ENCODE measurements at regions not wholly inside any gene's neighbourhood (a gene's known extent, or its start where the extent isn't known, plus 50 kb on each side); places are given as distances from the start of the nearest gene placed in this dataset.

DNA sequence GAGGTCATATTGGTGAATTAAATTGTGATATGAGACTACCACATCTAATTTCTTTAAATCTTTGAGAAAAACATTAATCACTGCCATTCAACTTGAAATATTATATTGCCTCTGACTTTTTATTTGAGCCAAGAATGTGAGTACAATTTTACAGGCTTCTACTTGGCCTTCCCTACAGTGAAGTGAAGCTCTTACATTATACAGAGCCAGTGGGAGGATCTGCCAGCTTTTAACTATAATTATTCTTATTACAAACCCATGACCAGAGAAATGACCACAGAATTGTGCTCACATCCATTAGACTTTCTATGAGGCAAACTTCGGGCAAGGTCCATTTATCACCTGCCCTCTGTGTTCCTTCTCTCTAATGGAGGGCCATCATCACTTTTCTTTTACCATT is 114.2 kb downstream of the RERGL start:
- H3K27ac Mint-ChIP-seq, result no peak overlapping the region
- peaks cover 2% of the 10 kb centered on the region for H3K9me3 Mint-ChIP-seq
- no peaks in the 10 kb centered on the region for H3K4me1 Mint-ChIP-seq
- DNase-seq (no peak), ATAC-seq (ENCODE audit: low read depth) (no peak)
- intact Hi-C loops (cut with micrococcal nuclease), result no loop called here
- TF ChIP-seq, protein P1, sequence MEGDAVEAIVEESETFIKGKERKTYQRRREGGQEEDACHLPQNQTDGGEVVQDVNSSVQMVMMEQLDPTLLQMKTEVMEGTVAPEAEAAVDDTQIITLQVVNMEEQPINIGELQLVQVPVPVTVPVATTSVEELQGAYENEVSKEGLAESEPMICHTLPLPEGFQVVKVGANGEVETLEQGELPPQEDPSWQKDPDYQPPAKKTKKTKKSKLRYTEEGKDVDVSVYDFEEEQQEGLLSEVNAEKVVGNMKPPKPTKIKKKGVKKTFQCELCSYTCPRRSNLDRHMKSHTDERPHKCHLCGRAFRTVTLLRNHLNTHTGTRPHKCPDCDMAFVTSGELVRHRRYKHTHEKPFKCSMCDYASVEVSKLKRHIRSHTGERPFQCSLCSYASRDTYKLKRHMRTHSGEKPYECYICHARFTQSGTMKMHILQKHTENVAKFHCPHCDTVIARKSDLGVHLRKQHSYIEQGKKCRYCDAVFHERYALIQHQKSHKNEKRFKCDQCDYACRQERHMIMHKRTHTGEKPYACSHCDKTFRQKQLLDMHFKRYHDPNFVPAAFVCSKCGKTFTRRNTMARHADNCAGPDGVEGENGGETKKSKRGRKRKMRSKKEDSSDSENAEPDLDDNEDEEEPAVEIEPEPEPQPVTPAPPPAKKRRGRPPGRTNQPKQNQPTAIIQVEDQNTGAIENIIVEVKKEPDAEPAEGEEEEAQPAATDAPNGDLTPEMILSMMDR (IDR thresholded peaks at IDR 0.05), result no peak
- H3K27me3 Mint-ChIP-seq, result no peaks in the 10 kb centered on the region
- no peak overlapping the region for H3K4me3 Mint-ChIP-seq
- ChIA-PET POLR2A (no interaction called here), CTCF (no interaction called here)
- no peaks in the 10 kb centered on the region for H3K36me3 Mint-ChIP-seq (ENCODE audit: low read depth)

GRCh38 chr12:17975239-17975638 is 114.8 kb downstream of the RERGL start:
- H3K27ac Mint-ChIP-seq, result no peak overlapping the region
- no peak for ATAC-seq (ENCODE audit: low read depth)
- peaks cover 2% of the 10 kb centered on the region for H3K9me3 Mint-ChIP-seq
- H3K36me3 Mint-ChIP-seq (ENCODE audit: low read depth), result no peaks in the 10 kb centered on the region
- H3K27me3 Mint-ChIP-seq, result no peaks in the 10 kb centered on the region
- ChIA-PET CTCF (no interaction called here), POLR2A (no interaction called here)
- DNase-seq, result no peak
- H3K4me1 Mint-ChIP-seq, result no peaks in the 10 kb centered on the region
- no peak overlapping the region for H3K4me3 Mint-ChIP-seq
- TF ChIP-seq, protein P1 (IDR thresholded peaks at IDR 0.05), result no peak
- intact Hi-C loops (cut with micrococcal nuclease), result no loop called here

- H3K27me3 Mint-ChIP-seq, result no peaks in the 10 kb centered on the region
- no peak overlapping the region for H3K4me3 Mint-ChIP-seq
- CTCF ChIA-PET, result no interaction called here
- peaks cover 5% of the 10 kb centered on the region for H3K9me3 Mint-ChIP-seq
- no peaks in the 10 kb centered on the region for H3K4me1 Mint-ChIP-seq
- no peak overlapping the region for H3K27ac Mint-ChIP-seq
- POLR2A ChIA-PET, result no interaction called here
- TF ChIP-seq, protein P1 (IDR thresholded peaks at IDR 0.05), result no peak
- intact Hi-C loops (cut with micrococcal nuclease), result no loop called here
- no peak for ATAC-seq (ENCODE audit: low read depth)
- H3K36me3 Mint-ChIP-seq (ENCODE audit: low read depth), result no peaks in the 10 kb centered on the region
- no peak for DNase-seq
These were observed 118.1 kb downstream of the RERGL start for GRCh38 chr12:17971850-17972249.

- DNase-seq (no peak), ATAC-seq (ENCODE audit: low read depth) (no peak)
- Mint-ChIP-seq H3K4me3 (no peak overlapping the region), H3K27ac (no peak overlapping the region), H3K36me3 (ENCODE audit: low read depth) (no peaks in the 10 kb centered on the region), H3K9me3 (peaks cover 2% of the 10 kb centered on the region), H3K27me3 (no peaks in the 10 kb centered on the region), H3K4me1 (no peaks in the 10 kb centered on the region)
- TF ChIP-seq, protein P1 (IDR thresholded peaks at IDR 0.05), result no peak
- POLR2A ChIA-PET, result no interaction called here
- CTCF ChIA-PET, result no interaction called here
- intact Hi-C loops (cut with micrococcal nuclease), result no loop called here
These were observed 135.2 kb downstream of the RERGL start for GRCh38 chr12:17954788-17955187.

- no peaks in the 10 kb centered on the region for H3K27me3 Mint-ChIP-seq
- POLR2A ChIA-PET, result no interaction called here
- H3K27ac Mint-ChIP-seq, result no peak overlapping the region
- H3K9me3 Mint-ChIP-seq, result peaks cover under 1% of the 10 kb centered on the region
- TF ChIP-seq, protein P1 (IDR thresholded peaks at IDR 0.05), result no peak
- H3K36me3 Mint-ChIP-seq (ENCODE audit: low read depth), result no peaks in the 10 kb centered on the region
- intact Hi-C loops (cut with micrococcal nuclease), result no loop called here
- no peak overlapping the region for H3K4me3 Mint-ChIP-seq
- DNase-seq (no peak), ATAC-seq (ENCODE audit: low read depth) (no peak)
- no peaks in the 10 kb centered on the region for H3K4me1 Mint-ChIP-seq
- CTCF ChIA-PET, result no interaction called here
These were observed 139.1 kb downstream of the RERGL start for GRCh38 chr12:17950898-17951297.

Measured in activated B cell treated with CpG ODN at 0.5 μM for 24 hours (primary cell).